GM12864 (cell line): ENCODE measurements at regions not wholly inside any gene's neighbourhood (a gene's known extent, or its start where the extent isn't known, plus 50 kb on each side); places are given as distances from the start of the nearest gene placed in this dataset.

Experiments used
- DNase-seq: peaks from one replicate; pipeline ENCODE4 v3.0.0-alpha.2; 2011; ENCODE audit warnings: low read depth
- H3K4me3 ChIP-seq: 2 replicates; pipeline ENCODE4 v1.5.1; 2011; ENCODE audit warnings: mild to moderate bottlenecking, low read depth, low read length, control low read depth
- TF ChIP-seq, protein P1 (sequence below): IDR thresholded peaks from 2 replicates; pipeline ENCODE4 v1.5.1; 2011; ENCODE audit warnings: low read depth, mild to moderate bottlenecking, moderate library complexity, low read length, control low read depth, inconsistent platforms; ENCODE audit errors: missing control alignments

DNA sequence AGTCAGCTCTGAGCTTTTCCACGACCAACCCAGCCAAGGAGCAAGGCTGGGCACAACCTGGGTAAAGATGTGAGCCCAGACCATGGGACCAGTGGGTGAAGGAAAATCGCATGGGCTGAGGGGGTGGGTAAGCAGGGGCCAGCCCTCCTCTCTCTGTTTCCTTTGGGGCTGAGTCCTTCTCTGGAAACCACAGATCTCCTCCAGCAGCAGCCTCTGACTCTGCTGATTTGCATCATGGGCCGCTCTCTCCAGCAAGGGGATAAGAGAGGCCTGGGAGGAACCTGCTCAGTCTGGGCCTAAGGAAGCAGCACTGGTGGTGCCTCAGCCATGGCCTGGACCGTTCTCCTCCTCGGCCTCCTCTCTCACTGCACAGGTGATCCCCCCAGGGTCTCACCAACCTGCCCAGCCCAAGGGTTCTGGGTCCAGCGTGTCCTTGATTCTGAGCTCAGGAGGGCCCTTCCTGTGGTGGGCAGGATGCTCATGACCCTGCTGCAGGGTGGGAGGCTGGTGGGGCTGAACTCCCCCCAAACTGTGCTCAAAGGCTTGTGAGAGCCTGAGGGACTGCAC lies 67.8 kb downstream of the GGTLC2 start:
- TF ChIP-seq, protein P1, sequence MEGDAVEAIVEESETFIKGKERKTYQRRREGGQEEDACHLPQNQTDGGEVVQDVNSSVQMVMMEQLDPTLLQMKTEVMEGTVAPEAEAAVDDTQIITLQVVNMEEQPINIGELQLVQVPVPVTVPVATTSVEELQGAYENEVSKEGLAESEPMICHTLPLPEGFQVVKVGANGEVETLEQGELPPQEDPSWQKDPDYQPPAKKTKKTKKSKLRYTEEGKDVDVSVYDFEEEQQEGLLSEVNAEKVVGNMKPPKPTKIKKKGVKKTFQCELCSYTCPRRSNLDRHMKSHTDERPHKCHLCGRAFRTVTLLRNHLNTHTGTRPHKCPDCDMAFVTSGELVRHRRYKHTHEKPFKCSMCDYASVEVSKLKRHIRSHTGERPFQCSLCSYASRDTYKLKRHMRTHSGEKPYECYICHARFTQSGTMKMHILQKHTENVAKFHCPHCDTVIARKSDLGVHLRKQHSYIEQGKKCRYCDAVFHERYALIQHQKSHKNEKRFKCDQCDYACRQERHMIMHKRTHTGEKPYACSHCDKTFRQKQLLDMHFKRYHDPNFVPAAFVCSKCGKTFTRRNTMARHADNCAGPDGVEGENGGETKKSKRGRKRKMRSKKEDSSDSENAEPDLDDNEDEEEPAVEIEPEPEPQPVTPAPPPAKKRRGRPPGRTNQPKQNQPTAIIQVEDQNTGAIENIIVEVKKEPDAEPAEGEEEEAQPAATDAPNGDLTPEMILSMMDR: no peak
- DNase-seq: no peak
- no peak overlapping the region for H3K4me3 ChIP-seq

DNA sequence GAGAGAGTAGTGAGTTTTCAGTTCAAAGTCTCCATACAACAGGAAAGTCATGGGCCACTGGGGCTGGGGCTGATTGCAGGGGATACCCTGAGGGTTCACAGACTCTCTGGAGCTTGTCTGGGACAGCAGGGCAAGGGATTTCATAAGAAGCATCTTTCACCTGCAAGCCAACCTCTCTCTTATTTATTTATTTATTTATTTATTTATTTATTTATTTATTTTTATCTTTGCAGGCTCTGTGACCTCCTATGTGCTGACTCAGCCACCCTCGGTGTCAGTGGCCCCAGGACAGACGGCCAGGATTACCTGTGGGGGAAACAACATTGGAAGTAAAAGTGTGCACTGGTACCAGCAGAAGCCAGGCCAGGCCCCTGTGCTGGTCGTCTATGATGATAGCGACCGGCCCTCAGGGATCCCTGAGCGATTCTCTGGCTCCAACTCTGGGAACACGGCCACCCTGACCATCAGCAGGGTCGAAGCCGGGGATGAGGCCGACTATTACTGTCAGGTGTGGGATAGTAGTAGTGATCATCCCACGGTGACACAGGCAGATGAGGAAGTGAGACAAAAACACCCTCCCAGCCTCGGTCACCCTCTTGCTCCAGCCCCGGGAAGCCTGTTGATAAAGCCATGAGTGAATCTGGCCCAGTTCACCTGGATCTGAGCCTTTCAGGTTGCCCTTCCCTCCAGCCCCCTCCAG lies 68.4 kb downstream of the GGTLC2 start:
- no peak overlapping the region for H3K4me3 ChIP-seq
- no peak for DNase-seq
- TF ChIP-seq, protein P1: no peak

DNA sequence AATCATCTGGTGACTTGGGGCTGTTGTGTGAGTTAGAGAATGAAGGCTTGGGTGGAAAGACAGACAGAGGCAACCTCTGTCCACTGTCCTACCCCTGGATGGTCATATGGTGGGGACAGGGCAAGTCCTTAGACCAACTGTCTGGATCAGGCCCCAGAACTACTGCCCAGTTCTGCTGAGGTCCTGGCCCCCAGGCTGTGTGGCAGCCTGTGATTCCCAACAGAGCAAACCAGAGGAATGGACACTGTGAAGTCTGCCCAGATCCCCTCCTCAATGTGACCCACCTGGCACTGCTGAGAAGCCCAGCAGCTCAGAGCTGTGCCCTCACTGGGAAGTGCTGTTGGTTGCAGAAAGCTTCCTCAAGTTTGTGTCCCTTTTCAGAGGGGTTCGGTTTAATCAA lies 69.0 kb downstream of the GGTLC2 start:
- TF ChIP-seq, protein P1: no peak
- no peak for DNase-seq
- no peak overlapping the region for H3K4me3 ChIP-seq

DNA sequence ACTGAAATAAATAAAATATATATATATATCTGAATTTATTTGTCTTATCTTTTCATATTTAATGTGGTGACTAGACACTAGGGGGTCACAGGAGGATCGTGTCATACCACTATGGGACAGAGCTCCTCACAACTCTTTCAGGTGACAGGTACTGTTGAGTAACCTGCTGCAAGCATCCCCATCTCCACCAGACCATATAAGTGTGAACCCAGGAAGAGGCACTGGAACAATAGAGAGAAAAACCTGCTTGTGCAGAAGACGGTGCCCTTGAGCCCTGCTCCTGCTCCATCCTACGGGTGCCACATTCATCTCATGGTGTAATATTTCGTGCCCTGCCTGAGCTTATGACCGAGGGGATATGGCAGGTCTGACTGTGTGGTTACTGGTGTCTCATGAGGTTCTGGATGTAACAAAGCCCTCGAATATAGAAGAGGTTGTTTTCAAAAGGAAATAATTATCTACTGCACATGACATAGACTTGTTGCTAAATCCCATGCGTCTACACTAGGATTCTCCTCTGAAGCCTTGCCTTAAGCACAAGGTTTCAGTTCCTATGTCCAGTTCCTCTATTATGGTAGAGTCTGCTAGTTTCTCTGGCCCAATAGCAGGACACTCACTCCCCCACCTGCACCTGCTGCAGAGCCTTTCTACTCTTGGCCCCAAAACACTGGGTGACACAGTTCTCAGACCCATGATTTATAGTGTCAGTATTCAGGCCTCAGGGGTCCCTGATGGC lies 70.4 kb downstream of the GGTLC2 start:
- H3K4me3 ChIP-seq: no peak overlapping the region
- TF ChIP-seq, protein P1: no peak
- peak; percentile 52 for DNase-seq

DNA sequence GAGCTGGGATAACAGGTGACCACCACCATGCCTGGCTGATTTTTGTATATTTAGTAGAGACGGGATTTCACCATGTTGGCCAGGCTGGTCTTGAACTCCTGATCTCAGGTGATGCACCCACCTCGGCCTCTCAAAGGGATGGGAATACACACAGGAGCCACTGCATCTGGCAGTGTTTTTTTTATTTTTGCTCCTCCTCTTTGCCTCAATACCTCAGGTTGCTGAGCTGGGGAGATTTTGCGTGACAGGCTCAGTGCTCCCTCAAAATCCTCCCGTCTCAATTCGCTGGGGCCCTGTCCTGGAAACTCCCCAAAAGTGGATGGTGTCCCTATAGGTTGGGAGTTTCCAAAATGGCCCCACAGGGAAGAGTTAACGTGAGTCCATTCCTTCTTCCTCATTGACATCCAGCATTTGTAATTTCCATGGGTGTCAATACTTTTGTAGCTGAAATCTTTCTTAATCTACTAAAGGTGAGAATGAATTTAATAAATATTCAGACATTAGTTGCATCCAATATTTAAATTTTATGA lies 71.8 kb downstream of the GGTLC2 start:
- no peak for DNase-seq
- TF ChIP-seq, protein P1: no peak
- H3K4me3 ChIP-seq: no peak overlapping the region

DNA sequence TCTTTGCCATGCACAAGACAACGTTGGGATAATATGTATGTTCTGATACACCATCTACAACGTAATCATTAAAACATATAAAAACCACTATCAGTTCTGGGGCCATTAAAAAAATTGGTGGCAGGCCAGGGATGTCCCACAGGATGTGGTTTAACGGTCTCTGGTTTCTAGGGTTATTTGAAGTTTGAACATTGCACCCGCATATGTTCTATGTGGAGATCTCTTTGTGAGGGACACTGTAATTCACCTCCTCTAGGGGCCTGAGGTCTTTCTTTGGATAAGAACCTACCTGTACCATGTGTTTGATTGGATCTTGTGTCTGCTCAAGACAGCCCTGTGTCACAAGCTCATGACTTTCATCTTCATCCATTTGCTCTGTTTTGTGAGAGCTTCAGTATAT lies 73.2 kb downstream of the GGTLC2 start:
- TF ChIP-seq, protein P1: no peak
- H3K4me3 ChIP-seq: no peak overlapping the region
- no peak for DNase-seq
